ENCODE measurements at regions not wholly inside any gene's neighbourhood (a gene's known extent, or its start where the extent isn't known, plus 50 kb on each side); places are given as distances from the start of the nearest gene placed in this dataset.

- H3K27ac Mint-ChIP-seq, result no peak overlapping the region
- ATAC-seq, result no peak
- DNase-seq (ENCODE audit: low spot score in 2 of 2), result no peak
- no peaks in the 10 kb centered on the region for H3K36me3 Mint-ChIP-seq
- H3K9me3 Mint-ChIP-seq, result peaks cover 0 to 10% of the 10 kb centered on the region in 2 donors
Observed at GRCh38 chr3:190252080-190252479, 70.2 kb downstream of the CLDN1 start.

DNA sequence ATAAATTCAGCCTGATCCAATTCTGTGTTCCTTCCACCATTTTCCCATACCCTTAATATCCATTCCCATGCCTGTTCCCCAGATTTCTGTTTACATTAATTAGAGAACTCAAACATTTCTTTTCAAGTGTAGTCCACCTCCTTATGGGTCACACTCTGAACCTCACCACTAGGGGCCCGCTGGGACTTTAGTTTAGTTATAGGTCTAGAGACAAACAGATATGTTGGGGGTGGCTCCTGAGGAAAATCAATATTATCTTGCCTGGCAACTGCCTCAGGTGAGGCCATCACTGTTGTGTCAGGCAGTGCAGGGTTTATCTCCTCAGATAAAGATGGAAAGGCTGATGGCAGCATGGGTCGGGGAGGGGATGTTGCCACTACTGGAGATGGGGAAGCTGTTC is 72.8 kb downstream of the CLDN1 start:
- Mint-ChIP-seq H3K36me3 (peaks cover 11 to 23% of the 10 kb centered on the region in 2 donors), H3K9me3 (peaks cover 16 to 27% of the 10 kb centered on the region in 2 donors), H3K27ac (no peak overlapping the region)
- ATAC-seq, result no peak
- no peak for DNase-seq (ENCODE audit: low spot score in 2 of 2)

DNA sequence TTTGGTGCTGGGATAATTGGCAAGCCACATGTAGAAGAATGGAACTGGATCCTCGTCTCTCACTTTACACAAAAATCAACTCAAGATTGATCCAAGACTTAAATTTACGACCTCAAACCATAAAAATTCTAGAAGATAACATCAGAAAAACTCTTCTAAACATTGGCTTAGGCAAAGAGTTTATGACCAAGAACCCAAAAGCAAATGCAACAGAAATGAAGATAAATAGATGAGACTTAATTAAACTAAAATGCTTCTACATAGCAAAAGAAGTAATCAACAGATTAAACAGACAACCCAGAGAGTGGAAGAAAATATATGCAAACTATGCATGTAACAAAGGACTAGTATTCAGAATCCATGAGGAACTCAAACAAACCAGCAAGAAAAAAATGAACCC is 80.1 kb downstream of the CLDN1 start:
- peaks cover 26 to 37% of the 10 kb centered on the region in 2 donors for H3K9me3 Mint-ChIP-seq
- peaks cover 36 to 42% of the 10 kb centered on the region in 2 donors for H3K36me3 Mint-ChIP-seq
- H3K27ac Mint-ChIP-seq, result no peak overlapping the region
- no peak for ATAC-seq
- no peak for DNase-seq (ENCODE audit: low spot score in 2 of 2)

DNA sequence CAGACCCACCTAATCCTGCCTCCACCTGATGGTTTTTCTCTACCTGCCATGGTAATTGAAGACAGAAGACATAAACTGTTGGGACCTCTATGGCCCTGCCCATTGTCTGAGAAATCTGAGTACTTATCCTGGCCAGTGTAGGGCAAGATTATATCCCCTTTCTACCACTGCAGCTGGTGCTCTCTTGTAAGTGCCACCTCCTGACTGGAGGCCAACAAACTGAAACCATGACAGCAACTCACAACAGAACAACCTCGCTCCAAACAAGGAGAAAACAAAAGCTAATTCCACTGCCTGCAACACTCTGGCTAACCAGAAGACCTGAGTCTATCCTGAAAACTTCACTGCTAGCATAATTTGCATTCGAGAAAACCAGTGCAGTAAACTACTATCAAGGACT is 82.9 kb downstream of the CLDN1 start:
- no peak for DNase-seq (ENCODE audit: low spot score in 2 of 2)
- Mint-ChIP-seq H3K36me3 (peaks cover 13 to 31% of the 10 kb centered on the region in 2 donors), H3K27ac (no peak overlapping the region), H3K9me3 (peaks cover 9 to 21% of the 10 kb centered on the region in 2 donors)
- no peak for ATAC-seq

GRCh38 chr3:190238871-190239270 is 83.4 kb downstream of the CLDN1 start:
- ATAC-seq (no peak), DNase-seq (ENCODE audit: low spot score in 2 of 2) (no peak)
- Mint-ChIP-seq H3K36me3 (peaks cover 13 to 31% of the 10 kb centered on the region in 2 donors), H3K9me3 (peaks cover 9 to 21% of the 10 kb centered on the region in 2 donors), H3K27ac (no peak overlapping the region)

- DNase-seq (ENCODE audit: low spot score in 2 of 2), result no peak
- peaks cover 3 to 10% of the 10 kb centered on the region in 2 donors for H3K36me3 Mint-ChIP-seq
- no peak overlapping the region for H3K27ac Mint-ChIP-seq
- H3K9me3 Mint-ChIP-seq, result peaks cover under 1 to 5% of the 10 kb centered on the region in 2 donors
- no peak for ATAC-seq
Observed at GRCh38 chr3:190234621-190235020, 87.6 kb downstream of the CLDN1 start.

GRCh38 chr3:190229632-190230424 is 92.4 kb downstream of the CLDN1 start:
- ATAC-seq, result peak in 1 of 2 donors; percentile 66
- no peaks in the 10 kb centered on the region for H3K36me3 Mint-ChIP-seq
- no peak for DNase-seq (ENCODE audit: low spot score in 2 of 2)
- no peaks in the 10 kb centered on the region for H3K9me3 Mint-ChIP-seq
- H3K27ac Mint-ChIP-seq, result no peak overlapping the region

GRCh38 chr3:190227064-190227463 is 95.2 kb downstream of the CLDN1 start:
- Mint-ChIP-seq H3K27ac (no peak overlapping the region), H3K9me3 (no peaks in the 10 kb centered on the region)

GRCh38 chr3:190224863-190225692 is 97.2 kb downstream of the CLDN1 start:
- no peak for ATAC-seq
- Mint-ChIP-seq H3K27ac (no peak overlapping the region), H3K9me3 (no peaks in the 10 kb centered on the region), H3K36me3 (peaks cover 0 to 7% of the 10 kb centered on the region in 2 donors)
- no peak for DNase-seq (ENCODE audit: low spot score in 2 of 2)

More at GRCh38 chr3:190227064-190227463, 95.2 kb downstream of the CLDN1 start:
- no peak for ATAC-seq
- H3K36me3 Mint-ChIP-seq, result no peaks in the 10 kb centered on the region
- DNase-seq (ENCODE audit: low spot score in 2 of 2), result no peak

DNA sequence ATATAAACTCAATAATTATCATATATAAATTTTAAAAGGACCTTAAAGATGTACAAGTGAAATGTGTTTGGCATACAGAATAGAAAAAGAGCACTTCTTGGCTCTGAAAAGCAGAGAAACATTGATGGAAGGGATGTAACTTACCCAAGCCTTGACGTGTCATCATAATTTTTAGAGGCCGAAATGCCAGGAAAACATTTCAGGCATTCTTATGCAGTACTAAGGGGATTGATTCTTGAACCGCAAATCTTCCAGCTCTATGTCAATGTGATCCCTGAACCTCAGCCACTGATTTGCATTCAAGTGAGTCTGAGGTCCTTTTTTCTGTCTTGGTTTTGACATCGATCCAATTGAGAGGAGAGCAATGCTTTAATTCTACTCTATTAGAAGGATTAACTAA is 97.8 kb downstream of the CLDN1 start:
- Mint-ChIP-seq H3K27ac (no peak overlapping the region), H3K36me3 (peaks cover 0 to 7% of the 10 kb centered on the region in 2 donors)
- ATAC-seq, result no peak

GRCh38 chr3:190222916-190223315 is 99.3 kb downstream of the CLDN1 start:
- no peak for ATAC-seq

More for the DNA sequence above, 97.8 kb downstream of the CLDN1 start:
- H3K9me3 Mint-ChIP-seq, result no peaks in the 10 kb centered on the region
- no peak for DNase-seq (ENCODE audit: low spot score in 2 of 2)

GRCh38 chr3:190222360-190222759 is 99.9 kb downstream of the CLDN1 start:
- DNase-seq (ENCODE audit: low spot score in 2 of 2) (no peak), ATAC-seq (no peak)
- H3K9me3 Mint-ChIP-seq, result no peaks in the 10 kb centered on the region
- H3K36me3 Mint-ChIP-seq, result peaks cover 0 to 7% of the 10 kb centered on the region in 2 donors
- no peak overlapping the region for H3K27ac Mint-ChIP-seq

More at GRCh38 chr3:190222916-190223315, 99.3 kb downstream of the CLDN1 start:
- H3K27ac Mint-ChIP-seq, result no peak overlapping the region
- no peak for DNase-seq (ENCODE audit: low spot score in 2 of 2)
- H3K36me3 Mint-ChIP-seq, result peaks cover 0 to 7% of the 10 kb centered on the region in 2 donors
- H3K9me3 Mint-ChIP-seq, result no peaks in the 10 kb centered on the region

DNA sequence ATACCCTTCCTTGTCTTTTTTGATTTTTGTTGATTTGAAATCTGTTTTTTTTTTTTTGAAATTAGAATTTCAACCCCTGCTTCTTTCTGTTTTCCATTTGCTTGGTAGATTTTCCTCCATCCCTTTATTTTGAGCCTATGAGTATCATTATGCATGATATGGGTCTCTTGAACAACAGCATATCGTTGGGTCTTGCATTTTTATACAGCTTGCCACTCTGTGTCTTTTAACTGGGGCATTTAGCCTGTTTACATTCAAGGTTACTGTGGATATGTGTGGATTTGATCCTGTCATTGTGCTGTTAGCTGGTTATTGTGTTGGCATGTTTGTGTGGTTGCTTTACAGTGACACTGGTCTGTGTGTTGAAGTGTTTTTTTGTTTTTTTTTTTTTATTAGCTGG is 99.7 kb upstream of the P3H2 start:
- Mint-ChIP-seq H3K36me3 (peaks cover 0 to 7% of the 10 kb centered on the region in 2 donors), H3K9me3 (no peaks in the 10 kb centered on the region), H3K27ac (no peak overlapping the region)
- DNase-seq (ENCODE audit: low spot score in 2 of 2) (no peak), ATAC-seq (no peak)

GRCh38 chr3:190217081-190217480 is 96.4 kb upstream of the P3H2 start:
- Mint-ChIP-seq H3K27ac (no peak overlapping the region), H3K9me3 (no peaks in the 10 kb centered on the region), H3K36me3 (peaks cover 0 to 7% of the 10 kb centered on the region in 2 donors)
- ATAC-seq (no peak), DNase-seq (ENCODE audit: low spot score in 2 of 2) (no peak)

DNA sequence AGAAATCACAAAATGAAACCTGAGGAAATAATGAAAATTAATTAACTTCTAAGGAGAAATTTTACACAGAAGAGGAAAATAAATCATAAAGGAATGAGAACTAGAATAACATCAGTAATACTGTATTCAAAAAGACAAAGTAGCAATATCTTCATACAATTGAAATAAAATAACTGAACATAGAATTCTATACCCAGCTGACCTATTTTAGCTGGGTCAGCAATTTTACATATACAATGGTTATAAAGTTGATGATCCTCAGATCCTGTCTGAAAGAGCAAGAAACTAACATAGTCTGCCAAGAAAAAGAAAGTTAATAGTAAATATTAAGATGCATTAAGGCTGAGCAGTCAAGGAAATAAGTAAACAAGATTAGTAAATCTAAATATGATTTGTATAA is 93.0 kb upstream of the P3H2 start:
- Mint-ChIP-seq H3K9me3 (no peaks in the 10 kb centered on the region), H3K36me3 (no peaks in the 10 kb centered on the region), H3K27ac (no peak overlapping the region)
- no peak for ATAC-seq
- no peak for DNase-seq (ENCODE audit: low spot score in 2 of 2)

DNA sequence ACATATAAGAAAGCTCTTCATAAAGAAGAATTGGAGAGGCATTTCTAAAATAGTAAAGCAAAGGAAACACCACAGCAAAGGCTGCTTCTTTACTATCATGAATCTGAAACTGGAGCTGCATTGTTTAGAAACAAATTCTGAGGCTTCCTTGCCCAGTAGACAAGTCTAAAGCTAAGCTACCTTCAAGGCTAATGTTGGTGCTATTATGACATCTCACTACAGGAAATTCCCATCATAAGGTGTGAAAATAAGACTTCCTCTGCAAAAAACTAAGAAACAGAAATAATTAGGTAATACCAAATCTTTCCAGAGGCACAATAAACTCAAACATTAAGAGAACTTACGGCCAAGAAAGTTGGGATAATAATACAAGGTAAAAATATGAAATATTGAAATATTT is 89.9 kb upstream of the P3H2 start:
- no peaks in the 10 kb centered on the region for H3K9me3 Mint-ChIP-seq
- H3K27ac Mint-ChIP-seq, result no peak overlapping the region
- DNase-seq (ENCODE audit: low spot score in 2 of 2), result no peak
- ATAC-seq, result no peak
- no peaks in the 10 kb centered on the region for H3K36me3 Mint-ChIP-seq

DNA sequence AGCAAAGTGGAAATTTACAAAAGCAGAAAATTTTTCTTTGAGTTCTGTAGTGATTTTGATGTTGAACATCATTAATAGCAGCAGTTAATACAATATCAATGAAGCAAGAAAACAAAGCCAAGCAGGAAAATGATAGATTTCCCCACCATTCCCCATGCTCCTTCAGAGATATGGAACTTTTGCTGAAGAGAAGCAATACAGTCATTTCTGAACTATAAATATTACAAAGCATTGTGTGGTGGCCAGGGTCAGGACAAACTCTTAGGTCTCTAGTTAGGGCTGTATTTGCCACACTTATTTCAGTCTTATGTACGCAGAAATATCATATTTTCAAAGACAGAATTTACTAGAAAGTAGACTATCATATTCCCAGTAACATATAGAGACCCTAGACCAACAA is 88.8 kb upstream of the P3H2 start:
- ATAC-seq (no peak), DNase-seq (ENCODE audit: low spot score in 2 of 2) (no peak)
- Mint-ChIP-seq H3K27ac (no peak overlapping the region), H3K36me3 (no peaks in the 10 kb centered on the region), H3K9me3 (no peaks in the 10 kb centered on the region)
